NB4 (cell line): ENCODE measurements at regions not wholly inside any gene's neighbourhood (a gene's known extent, or its start where the extent isn't known, plus 50 kb on each side); places are given as distances from the start of the nearest gene placed in this dataset.

Source experiments
- CTCF ChIP-seq: IDR thresholded peaks from one replicate; pipeline ENCODE4 v1.5.1; 2012; ENCODE audit warnings: low read depth, low read length
- MAX ChIP-seq: IDR thresholded peaks from 2 replicates; pipeline ENCODE4 v1.6.1; 2011; ENCODE audit warnings: low read depth, low read length
- POLR2A ChIP-seq: IDR thresholded peaks from 2 replicates; pipeline ENCODE4 v1.6.1; 2011; ENCODE audit warnings: mild to moderate bottlenecking; ENCODE audit not compliant: insufficient read length; ENCODE audit errors: extremely low read depth

GRCh38 chr4:14496969-14497368, 505.3 kb upstream of the CPEB2 start:
- TF ChIP-seq CTCF: no peak
- TF ChIP-seq POLR2A: no peak
- no peak for TF ChIP-seq MAX
